CD8-positive, alpha-beta memory T cell (primary cell): ENCODE measurements at regions not wholly inside any gene's neighbourhood (a gene's known extent, or its start where the extent isn't known, plus 50 kb on each side); places are given as distances from the start of the nearest gene placed in this dataset.
"Not testable (repeated sequence)": the region's sequence is repeated elsewhere in the genome, so short reads cannot be mapped to it uniquely, and the experiment has no call there.

Experiments
- CTCF ChIA-PET: fragments of 350-600 bp; sonication (Branson Sonifier 250); formaldehyde crosslinking; loops from one replicate; lab custom pipeline; 2021; ENCODE audit warnings: antibody characterized with exemption; lab: Charles Lee
- POLR2A ChIA-PET: fragments of 350-600 bp; sonication (Branson Sonifier 250); formaldehyde crosslinking; loops from one replicate; lab custom pipeline; 2021; ENCODE audit warnings: antibody characterized with exemption; lab: Charles Lee
- DNase-seq, 5 donors: peaks; one replicate each; pipeline versions ENCODE4 v3.0.0 to v3.0.0-alpha.2; 2020 to 2022; ENCODE audit warnings: mixed read lengths in 1 of 5
- H3K27ac ChIP-seq: one replicate; pipeline ENCODE4 v1.7.0; 2013; ENCODE audit warnings: low read depth, mild to moderate bottlenecking, low read length, moderate library complexity
- H3K27me3 ChIP-seq: 2 replicates; pipeline ENCODE4 v1.7.0; 2013; ENCODE audit warnings: low read length, mild to moderate bottlenecking; ENCODE audit not compliant: insufficient read depth, poor library complexity, severe bottlenecking
- H3K36me3 ChIP-seq: 2 replicates; pipeline ENCODE4 v1.7.0; 2013; ENCODE audit warnings: mild to moderate bottlenecking, low read length, moderate library complexity; ENCODE audit not compliant: insufficient read depth
- H3K4me1 ChIP-seq: 2 replicates; pipeline ENCODE4 v1.7.0; 2013; ENCODE audit warnings: mild to moderate bottlenecking, low read length, moderate library complexity; ENCODE audit not compliant: insufficient read depth
- H3K4me3 ChIP-seq: 2 replicates; pipeline ENCODE4 v1.7.0; 2013; ENCODE audit warnings: mild to moderate bottlenecking, low read length
- H3K9me3 ChIP-seq: 2 replicates; pipeline ENCODE4 v1.7.0; 2013; ENCODE audit warnings: mild to moderate bottlenecking, low read length
- H3K27ac Mint-ChIP-seq, 8 donors: one replicate each; pipeline ENCODE4 v1.8.0; 2020 to 2021; ENCODE audit warnings: mixed read lengths in 8 of 8, mild to moderate bottlenecking in 6 of 8, inconsistent platforms in 3 of 8, moderate library complexity in 3 of 8
- H3K27me3 Mint-ChIP-seq, 2 donors: one replicate each; pipeline ENCODE4 v1.8.0; 2020 to 2021; ENCODE audit warnings: mixed read lengths in 2 of 2, mild to moderate bottlenecking in 1 of 2, moderate library complexity in 1 of 2
- H3K36me3 Mint-ChIP-seq, 3 donors: one replicate each; pipeline ENCODE4 v1.8.0; 2020 to 2021; ENCODE audit warnings: mixed read lengths in 3 of 3, inconsistent platforms in 1 of 3, mild to moderate bottlenecking in 1 of 3
- H3K4me1 Mint-ChIP-seq, 3 donors: one replicate each; pipeline ENCODE4 v1.8.0; 2020 to 2021; ENCODE audit warnings: mixed read lengths in 3 of 3, inconsistent platforms in 1 of 3, mild to moderate bottlenecking in 1 of 3
- H3K4me3 Mint-ChIP-seq, 7 donors: one replicate each; pipeline ENCODE4 v1.8.0; 2020 to 2021; ENCODE audit warnings: mixed read lengths in 7 of 7, mild to moderate bottlenecking in 6 of 7, moderate library complexity in 4 of 7, inconsistent platforms in 2 of 7
- H3K9me3 Mint-ChIP-seq, 5 donors: one replicate each; pipeline ENCODE4 v1.8.0; 2020 to 2022; ENCODE audit warnings: mixed read lengths in 5 of 5, mild to moderate bottlenecking in 3 of 5, moderate library complexity in 2 of 5, inconsistent platforms in 1 of 5

- H3K4me3 Mint-ChIP-seq = no peak overlapping the region
- H3K4me3 ChIP-seq = no peak overlapping the region
- H3K9me3 ChIP-seq = no peaks in the 10 kb centered on the region
- peaks cover 32% of the 10 kb centered on the region for H3K27me3 ChIP-seq
- no peak overlapping the region for H3K27ac ChIP-seq
- DNase-seq = no peak
- H3K27ac Mint-ChIP-seq = no peak overlapping the region
- peaks cover 12% of the 10 kb centered on the region for H3K4me1 ChIP-seq
- H3K36me3 ChIP-seq = no peaks in the 10 kb centered on the region
- H3K36me3 Mint-ChIP-seq = no peaks in the 10 kb centered on the region
- peaks cover 0 to 1% (median 0%) of the 10 kb centered on the region in 5 donors for H3K9me3 Mint-ChIP-seq
- H3K4me1 Mint-ChIP-seq = peaks cover 25 to 28% (median 27%) of the 10 kb centered on the region in 3 donors
- CTCF ChIA-PET = no interaction called here
- POLR2A ChIA-PET = no interaction called here
- peaks cover 21 to 59% of the 10 kb centered on the region in 2 donors for H3K27me3 Mint-ChIP-seq
Observed at GRCh38 chr5:163569284-163569683, 63.9 kb downstream of the MAT2B start.

- Histone ChIP-seq H3K27me3 (peaks cover 16% of the 10 kb centered on the region), H3K4me3 (no peak overlapping the region), H3K27ac (no peak overlapping the region), H3K4me1 (no peaks in the 10 kb centered on the region), H3K9me3 (no peaks in the 10 kb centered on the region), H3K36me3 (no peaks in the 10 kb centered on the region)
- no peak overlapping the region for H3K4me3 Mint-ChIP-seq
- no peak for DNase-seq
- peaks cover 6 to 8% (median 7%) of the 10 kb centered on the region in 3 donors for H3K4me1 Mint-ChIP-seq
- peaks cover 0 to 3% (median 0%) of the 10 kb centered on the region in 5 donors for H3K9me3 Mint-ChIP-seq
- H3K36me3 Mint-ChIP-seq = no peaks in the 10 kb centered on the region
- CTCF ChIA-PET = no interaction called here
- H3K27me3 Mint-ChIP-seq = peaks cover 12 to 39% of the 10 kb centered on the region in 2 donors
- POLR2A ChIA-PET = no interaction called here
- no peak overlapping the region for H3K27ac Mint-ChIP-seq
Observed at GRCh38 chr5:163571744-163572143, 66.3 kb downstream of the MAT2B start.

GRCh38 chr5:163574472-163575440, 69.3 kb downstream of the MAT2B start:
- H3K27ac ChIP-seq = no peak overlapping the region
- H3K4me3 ChIP-seq = no peak overlapping the region
- no peaks in the 10 kb centered on the region for H3K36me3 ChIP-seq
- peaks cover 16 to 28% of the 10 kb centered on the region in 2 donors for H3K27me3 Mint-ChIP-seq
- H3K4me1 ChIP-seq = no peaks in the 10 kb centered on the region
- H3K4me3 Mint-ChIP-seq = no peak overlapping the region
- H3K9me3 ChIP-seq = no peaks in the 10 kb centered on the region
- no peaks in the 10 kb centered on the region for H3K4me1 Mint-ChIP-seq
- ChIA-PET CTCF (no interaction called here), POLR2A (no interaction called here)
- H3K27ac Mint-ChIP-seq = no peak overlapping the region
- peaks cover 5% of the 10 kb centered on the region for H3K27me3 ChIP-seq
- peaks cover 0 to 3% (median 0%) of the 10 kb centered on the region in 5 donors for H3K9me3 Mint-ChIP-seq
- DNase-seq = no peak
- no peaks in the 10 kb centered on the region for H3K36me3 Mint-ChIP-seq

- no peak overlapping the region for H3K27ac Mint-ChIP-seq
- Histone ChIP-seq H3K9me3 (no peaks in the 10 kb centered on the region), H3K27ac (no peak overlapping the region), H3K36me3 (no peaks in the 10 kb centered on the region), H3K4me3 (no peak overlapping the region), H3K4me1 (no peaks in the 10 kb centered on the region), H3K27me3 (no peaks in the 10 kb centered on the region)
- H3K4me3 Mint-ChIP-seq = no peak overlapping the region
- H3K36me3 Mint-ChIP-seq = no peaks in the 10 kb centered on the region
- POLR2A ChIA-PET = no interaction called here
- no peaks in the 10 kb centered on the region for H3K4me1 Mint-ChIP-seq
- H3K9me3 Mint-ChIP-seq = peaks cover 0 to 3% (median 0%) of the 10 kb centered on the region in 5 donors
- DNase-seq = no peak
- CTCF ChIA-PET = no interaction called here
- H3K27me3 Mint-ChIP-seq = peaks cover 14 to 29% of the 10 kb centered on the region in 2 donors
Observed at GRCh38 chr5:163578652-163579051, 73.2 kb downstream of the MAT2B start.

- no peaks in the 10 kb centered on the region for H3K36me3 ChIP-seq
- no peaks in the 10 kb centered on the region for H3K9me3 ChIP-seq
- Mint-ChIP-seq H3K27me3 (peaks cover 14 to 32% of the 10 kb centered on the region in 2 donors), H3K9me3 (peaks cover 0 to 2% (median 0%) of the 10 kb centered on the region in 5 donors), H3K27ac (no peak overlapping the region), H3K4me1 (no peaks in the 10 kb centered on the region), H3K4me3 (no peak overlapping the region), H3K36me3 (no peaks in the 10 kb centered on the region)
- H3K4me3 ChIP-seq = no peak overlapping the region
- H3K27ac ChIP-seq = no peak overlapping the region
- CTCF ChIA-PET = no interaction called here
- DNase-seq = no peak
- H3K4me1 ChIP-seq = no peaks in the 10 kb centered on the region
- POLR2A ChIA-PET = no interaction called here
- H3K27me3 ChIP-seq = no peaks in the 10 kb centered on the region
Observed at GRCh38 chr5:163579729-163580128, 74.3 kb downstream of the MAT2B start.

- Histone ChIP-seq H3K4me3 (no peak overlapping the region), H3K27me3 (no peaks in the 10 kb centered on the region), H3K27ac (no peak overlapping the region), H3K36me3 (no peaks in the 10 kb centered on the region), H3K9me3 (no peaks in the 10 kb centered on the region), H3K4me1 (no peaks in the 10 kb centered on the region)
- Mint-ChIP-seq H3K4me1 (no peaks in the 10 kb centered on the region), H3K4me3 (no peak overlapping the region), H3K27ac (no peak overlapping the region), H3K9me3 (peaks cover 0 to 2% (median 0%) of the 10 kb centered on the region in 5 donors), H3K27me3 (peaks cover 14 to 37% of the 10 kb centered on the region in 2 donors), H3K36me3 (no peaks in the 10 kb centered on the region)
- no peak for DNase-seq
- CTCF ChIA-PET = no interaction called here
- POLR2A ChIA-PET = no interaction called here
Observed at GRCh38 chr5:163580516-163580915, 75.1 kb downstream of the MAT2B start.

- H3K4me1 Mint-ChIP-seq, CTCF ChIA-PET, DNase-seq, H3K27ac ChIP-seq, POLR2A ChIA-PET, H3K27me3 ChIP-seq, H3K4me3 Mint-ChIP-seq, H3K9me3 Mint-ChIP-seq, H3K9me3 ChIP-seq, H3K4me1 ChIP-seq, H3K36me3 ChIP-seq, H3K4me3 ChIP-seq, H3K36me3 Mint-ChIP-seq, H3K27ac Mint-ChIP-seq: not testable (repeated sequence)
- H3K27me3 Mint-ChIP-seq = peaks cover 7 to 47% of the 10 kb centered on the region in 2 donors
Observed at GRCh38 chr5:163583491-163584153, 78.2 kb downstream of the MAT2B start.

- Histone ChIP-seq H3K27me3 (no peaks in the 10 kb centered on the region), H3K4me1 (no peaks in the 10 kb centered on the region), H3K27ac (no peak overlapping the region), H3K4me3 (no peak overlapping the region), H3K9me3 (no peaks in the 10 kb centered on the region), H3K36me3 (no peaks in the 10 kb centered on the region)
- H3K27ac Mint-ChIP-seq = no peak overlapping the region
- H3K4me1 Mint-ChIP-seq = no peaks in the 10 kb centered on the region
- CTCF ChIA-PET = no interaction called here
- H3K36me3 Mint-ChIP-seq = no peaks in the 10 kb centered on the region
- H3K4me3 Mint-ChIP-seq = no peak overlapping the region
- POLR2A ChIA-PET = no interaction called here
- H3K9me3 Mint-ChIP-seq = no peaks in the 10 kb centered on the region
- no peak for DNase-seq
- H3K27me3 Mint-ChIP-seq = peaks cover 1 to 39% of the 10 kb centered on the region in 2 donors
Observed at GRCh38 chr5:163585206-163585605, 79.8 kb downstream of the MAT2B start.
